ENCODE measurements at regions not wholly inside any gene's neighbourhood (a gene's known extent, or its start where the extent isn't known, plus 50 kb on each side); places are given as distances from the start of the nearest gene placed in this dataset.

GRCh38 chr18:75697493-75697892, 270.0 kb upstream of the SMIM21 start:
- TF ChIP-seq CTCF (IDR thresholded peaks at IDR 0.05) (no peak), POLR2A (IDR thresholded peaks at IDR 0.05; ENCODE audit: low read depth) (no peak), EP300 (IDR thresholded peaks at IDR 0.05) (no peak)
